GM20000 (cell line): ENCODE measurements at regions not wholly inside any gene's neighbourhood (a gene's known extent, or its start where the extent isn't known, plus 50 kb on each side); places are given as distances from the start of the nearest gene placed in this dataset.

Experiments
- DNase-seq: peaks from one replicate; pipeline ENCODE4 v3.0.0; 2012; ENCODE audit warnings: low spot score
- TF ChIP-seq, protein P1 (sequence below): IDR thresholded peaks from 2 replicates; pipeline ENCODE4 v1.5.1; 2012; ENCODE audit warnings: mild to moderate bottlenecking, control low read depth; ENCODE audit errors: extremely low read depth, missing control alignments

DNA sequence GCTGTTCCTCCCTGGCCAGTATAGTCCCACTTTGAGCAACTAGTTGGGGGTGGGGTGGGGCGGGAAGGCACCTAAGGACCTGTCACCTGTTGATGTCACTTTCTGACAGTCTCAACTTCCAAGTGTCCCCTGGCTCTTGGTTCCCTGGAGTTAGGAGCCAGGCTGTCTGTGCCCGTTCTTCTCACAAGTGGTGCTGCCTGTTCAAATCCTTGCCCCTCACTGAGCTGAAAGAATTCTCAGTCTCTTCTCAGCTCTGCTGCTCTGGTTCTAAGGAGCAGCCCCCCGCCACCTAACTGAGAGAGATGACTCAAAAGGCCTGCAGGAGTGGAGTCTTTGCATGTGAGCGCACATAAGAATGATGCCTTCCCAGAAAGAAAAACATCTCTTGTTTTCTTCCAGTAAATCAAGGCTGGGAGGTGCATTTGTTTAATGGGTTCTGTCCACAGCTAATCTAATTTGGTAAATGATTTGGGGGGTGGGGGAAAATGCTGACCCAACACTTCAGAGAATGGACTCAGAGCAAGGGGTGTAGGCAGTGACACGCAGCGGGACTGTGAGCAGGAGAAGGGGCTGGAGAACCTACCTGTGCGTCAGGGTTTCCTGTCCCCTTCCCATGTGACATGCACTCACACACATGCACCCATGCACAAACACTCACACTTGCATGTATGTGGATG, 78.2 kb upstream of the NLRP1 start:
- DNase-seq, result no peak
- TF ChIP-seq, protein P1, sequence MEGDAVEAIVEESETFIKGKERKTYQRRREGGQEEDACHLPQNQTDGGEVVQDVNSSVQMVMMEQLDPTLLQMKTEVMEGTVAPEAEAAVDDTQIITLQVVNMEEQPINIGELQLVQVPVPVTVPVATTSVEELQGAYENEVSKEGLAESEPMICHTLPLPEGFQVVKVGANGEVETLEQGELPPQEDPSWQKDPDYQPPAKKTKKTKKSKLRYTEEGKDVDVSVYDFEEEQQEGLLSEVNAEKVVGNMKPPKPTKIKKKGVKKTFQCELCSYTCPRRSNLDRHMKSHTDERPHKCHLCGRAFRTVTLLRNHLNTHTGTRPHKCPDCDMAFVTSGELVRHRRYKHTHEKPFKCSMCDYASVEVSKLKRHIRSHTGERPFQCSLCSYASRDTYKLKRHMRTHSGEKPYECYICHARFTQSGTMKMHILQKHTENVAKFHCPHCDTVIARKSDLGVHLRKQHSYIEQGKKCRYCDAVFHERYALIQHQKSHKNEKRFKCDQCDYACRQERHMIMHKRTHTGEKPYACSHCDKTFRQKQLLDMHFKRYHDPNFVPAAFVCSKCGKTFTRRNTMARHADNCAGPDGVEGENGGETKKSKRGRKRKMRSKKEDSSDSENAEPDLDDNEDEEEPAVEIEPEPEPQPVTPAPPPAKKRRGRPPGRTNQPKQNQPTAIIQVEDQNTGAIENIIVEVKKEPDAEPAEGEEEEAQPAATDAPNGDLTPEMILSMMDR, result no peak

DNA sequence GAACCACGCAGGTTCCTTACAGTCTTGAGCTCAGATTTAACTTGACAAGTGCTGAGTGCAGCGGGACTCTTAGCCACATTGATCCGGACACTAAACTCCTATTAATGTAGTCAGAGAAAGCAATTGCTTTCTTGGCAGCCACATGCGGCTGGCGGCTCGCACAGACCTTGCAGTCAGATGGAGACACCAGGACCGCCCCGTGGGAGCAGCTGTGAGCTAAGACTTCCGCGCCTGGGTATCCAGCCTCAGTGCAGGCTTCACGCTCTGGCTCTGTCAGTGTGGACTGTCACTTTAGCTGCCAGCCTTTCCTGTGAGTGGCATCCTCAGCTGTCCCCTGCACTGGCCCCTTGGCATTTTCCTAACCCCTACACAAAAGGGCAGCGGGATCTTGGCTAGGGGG, 80.9 kb upstream of the NLRP1 start:
- TF ChIP-seq, protein P1, result no peak

GRCh38 chr17:5667871-5668270, 83.6 kb upstream of the NLRP1 start:
- DNase-seq, result no peak

More for the DNA sequence above, 80.9 kb upstream of the NLRP1 start:
- DNase-seq, result no peak

GRCh38 chr17:5668557-5669138, 84.3 kb upstream of the NLRP1 start:
- no peak for DNase-seq
- TF ChIP-seq, protein P1, result no peak

More at GRCh38 chr17:5667871-5668270, 83.6 kb upstream of the NLRP1 start:
- TF ChIP-seq, protein P1, result no peak

DNA sequence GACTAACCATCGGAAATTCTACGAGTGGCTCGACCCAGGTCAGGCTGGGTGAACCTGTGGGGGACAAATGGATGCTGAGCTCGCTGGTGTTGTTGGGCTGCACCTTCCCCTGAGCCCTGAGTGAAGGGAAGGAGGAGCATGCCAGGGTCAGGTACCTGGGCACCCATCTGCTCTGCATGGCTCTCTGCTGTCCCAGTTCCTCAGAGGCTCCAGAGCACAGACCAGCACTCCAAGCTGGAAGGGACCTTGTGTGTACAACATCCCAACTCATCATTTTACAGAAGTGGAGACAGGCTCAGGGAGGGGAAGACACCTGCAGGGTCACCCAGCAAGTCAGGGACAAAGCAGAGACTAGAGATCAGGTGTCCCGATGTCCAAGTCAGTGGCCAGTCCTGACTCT, 84.9 kb upstream of the NLRP1 start:
- TF ChIP-seq, protein P1, result no peak
- DNase-seq, result no peak

DNA sequence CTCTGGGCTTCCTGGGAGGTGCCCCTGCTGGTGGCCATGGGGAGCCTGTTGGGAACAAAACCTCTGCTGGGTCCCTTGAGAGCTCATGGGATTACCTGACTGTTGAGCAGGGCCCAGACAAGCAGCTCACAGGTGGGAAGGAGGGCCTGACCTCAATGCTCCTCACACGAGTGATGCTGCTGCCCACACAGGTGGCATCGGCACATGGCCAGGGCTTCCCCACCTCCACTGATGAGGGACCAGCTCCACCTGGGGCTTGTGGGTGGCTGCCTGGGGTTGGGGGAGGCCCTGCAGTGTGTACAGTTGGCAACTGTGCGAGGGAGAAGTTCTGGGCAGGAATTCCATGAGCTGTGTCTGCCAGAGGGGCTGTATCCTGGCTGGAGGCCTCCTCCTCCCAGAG, 87.8 kb upstream of the NLRP1 start:
- no peak for DNase-seq

DNA sequence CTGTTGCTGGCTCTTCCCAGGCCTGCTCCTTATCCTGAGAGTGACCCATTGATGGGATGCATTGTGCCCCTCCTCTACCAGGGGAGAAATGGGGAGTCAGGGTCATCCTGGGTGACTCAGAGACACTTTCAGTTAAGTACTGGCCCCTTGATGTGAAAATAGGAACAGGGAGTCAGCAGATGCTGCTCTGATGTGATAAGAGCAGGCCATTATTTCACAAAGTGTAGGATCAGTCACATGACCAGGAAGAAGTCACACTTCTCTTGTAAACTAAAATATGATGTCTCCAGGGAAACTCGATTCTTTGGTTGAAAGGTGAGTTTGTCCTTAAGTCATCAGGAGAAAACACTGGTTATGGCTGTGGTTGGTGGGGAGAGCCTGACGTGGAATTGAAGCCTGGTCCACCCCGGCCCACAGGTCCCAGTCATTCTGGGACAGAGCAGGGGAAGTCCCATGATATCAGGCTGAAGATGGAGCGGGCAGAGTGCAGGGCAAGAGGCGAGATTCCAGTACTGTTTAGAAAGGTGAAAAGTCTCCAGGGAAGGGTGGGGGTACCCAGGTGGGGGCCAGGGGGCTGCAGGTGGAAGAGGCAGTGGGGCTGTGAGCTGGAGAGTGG, 88.6 kb upstream of the NLRP1 start:
- TF ChIP-seq, protein P1, result no peak
- DNase-seq, result peak; percentile 45

More for the DNA sequence above, 87.8 kb upstream of the NLRP1 start:
- TF ChIP-seq, protein P1, result no peak
